ENCODE measurements at regions not wholly inside any gene's neighbourhood (a gene's known extent, or its start where the extent isn't known, plus 50 kb on each side); places are given as distances from the start of the nearest gene placed in this dataset.

GRCh38 chr17:54451051-54451450 lies 449.6 kb upstream of the TOM1L1 start:
- intact Hi-C loops (cut with micrococcal nuclease; ENCODE audit: unreplicated experiment) (no loop called here), in situ Hi-C loops (cut with HindIII; ENCODE audit: extremely low pct_ligation_motif_present, low pct_unique_long_range_greater_than_20kb) (no loop called here)
- Histone ChIP-seq H3K9me3 (ENCODE audit: low read length) (peaks cover 81% of the 10 kb centered on the region), H3K4me2 (ENCODE audit: low read depth, low read length) (no peak overlapping the region), H2AFZ (ENCODE audit: low read length) (no peak overlapping the region), H3K4me1 (ENCODE audit: insufficient read depth, low read length) (no peaks in the 10 kb centered on the region), H3K27me3 (ENCODE audit: control insufficient read depth in 1 of 2, insufficient read depth in 2 of 2, low read length in 2 of 2) (no peaks in the 10 kb centered on the region), H3K36me3 (replicated peaks in 1 of 2; ENCODE audit: control insufficient read depth in 1 of 2, insufficient read depth in 2 of 2, low read length in 2 of 2) (no peaks in the 10 kb centered on the region), H3K79me2 (ENCODE audit: insufficient read depth, low read length) (no peaks in the 10 kb centered on the region), H4K20me1 (ENCODE audit: insufficient read depth, low read length) (no peaks in the 10 kb centered on the region), H3K9ac (ENCODE audit: insufficient read depth, low read depth, low read length) (no peak overlapping the region), H3K4me3 (replicated peaks in 1 of 3; ENCODE audit: insufficient read depth in 1 of 3, low read depth in 2 of 3, low read length in 3 of 3) (no peak overlapping the region), H3K27ac (ENCODE audit: extremely low read length, insufficient read depth, low read length) (no peak overlapping the region)
- POLR2A ChIA-PET = no interaction called here
- WGBS (ENCODE audit: low lambda C conversion rate) = 0% methylated on average over 1 of the region's 1 CpG
- CTCF ChIA-PET (ENCODE audit: low intra/inter-chr PET ratio, low total read pairs) = no interaction called here
- FAIRE-seq (no peak), DNase-seq (ENCODE audit: low spot score) (no peak), ATAC-seq (no peak)
- no TSS peak for BruUV-seq (replicated peaks)
- TF ChIP-seq NFRKB (IDR thresholded peaks at IDR 0.05) (no peak), PHF20 (CRISPR knock-in tag; IDR thresholded peaks at IDR 0.05) (no peak), KLF12 (CRISPR knock-in tag; IDR thresholded peaks at IDR 0.05; ENCODE audit: borderline replicate concordance) (no peak), ZNF317 (CRISPR knock-in tag; IDR thresholded peaks at IDR 0.05) (no peak), ZSCAN21 (CRISPR knock-in tag; IDR thresholded peaks at IDR 0.05; ENCODE audit: borderline replicate concordance) (no peak), ZBTB1 (CRISPR knock-in tag; IDR thresholded peaks at IDR 0.05; ENCODE audit: borderline replicate concordance) (no peak), ZNF776 (CRISPR knock-in tag; IDR thresholded peaks at IDR 0.05) (no peak)

GRCh38 chr17:54452666-54453348 lies 447.8 kb upstream of the TOM1L1 start:
- in situ Hi-C loops (cut with HindIII; ENCODE audit: extremely low pct_ligation_motif_present, low pct_unique_long_range_greater_than_20kb) (no loop called here), intact Hi-C loops (cut with micrococcal nuclease; ENCODE audit: unreplicated experiment) (no loop called here)
- no peak for ATAC-seq
- H3K9me3 ChIP-seq (ENCODE audit: low read length) = peaks cover 89% of the 10 kb centered on the region
- H3K27ac ChIP-seq (ENCODE audit: extremely low read length, insufficient read depth, low read length) = no peak overlapping the region
- no peak overlapping the region for H3K4me3 ChIP-seq (replicated peaks in 1 of 3; ENCODE audit: insufficient read depth in 1 of 3, low read depth in 2 of 3, low read length in 3 of 3)
- no peak for FAIRE-seq
- no peak overlapping the region for H3K4me2 ChIP-seq (ENCODE audit: low read depth, low read length)
- no peaks in the 10 kb centered on the region for H3K79me2 ChIP-seq (ENCODE audit: insufficient read depth, low read length)
- no peaks in the 10 kb centered on the region for H4K20me1 ChIP-seq (ENCODE audit: insufficient read depth, low read length)
- H3K4me1 ChIP-seq (ENCODE audit: insufficient read depth, low read length) = no peaks in the 10 kb centered on the region
- POLR2A ChIA-PET = no interaction called here
- WGBS (ENCODE audit: low lambda C conversion rate) = under 1% methylated on average over 6 of the region's 6 CpGs
- BruUV-seq (replicated peaks) = no TSS peak
- no peaks in the 10 kb centered on the region for H3K36me3 ChIP-seq (replicated peaks in 1 of 2; ENCODE audit: control insufficient read depth in 1 of 2, insufficient read depth in 2 of 2, low read length in 2 of 2)
- TF ChIP-seq ZMAT5 (CRISPR knock-in tag; IDR thresholded peaks at IDR 0.05; ENCODE audit: borderline replicate concordance, low read depth) (no peak), MYC (CRISPR knock-in tag; IDR thresholded peaks at IDR 0.05; ENCODE audit: borderline replicate concordance) (no peak), ZFP36L2 (CRISPR knock-in tag; IDR thresholded peaks at IDR 0.05) (no peak), RBM39 (IDR thresholded peaks at IDR 0.05; ENCODE audit: low read depth, low read length, poor library complexity, severe bottlenecking) (no peak), NFATC3 (CRISPR knock-in tag; IDR thresholded peaks at IDR 0.05) (no peak), TFDP2 (CRISPR knock-in tag; IDR thresholded peaks at IDR 0.05) (no peak), LBX2 (CRISPR knock-in tag; IDR thresholded peaks at IDR 0.05; ENCODE audit: borderline replicate concordance) (no peak), ZNF678 (CRISPR knock-in tag; IDR thresholded peaks at IDR 0.05) (no peak)
- no peak overlapping the region for H3K9ac ChIP-seq (ENCODE audit: insufficient read depth, low read depth, low read length)
- H2AFZ ChIP-seq (ENCODE audit: low read length) = no peak overlapping the region
- CTCF ChIA-PET (ENCODE audit: low intra/inter-chr PET ratio, low total read pairs) = no interaction called here
- H3K27me3 ChIP-seq (ENCODE audit: control insufficient read depth in 1 of 2, insufficient read depth in 2 of 2, low read length in 2 of 2) = no peaks in the 10 kb centered on the region
- DNase-seq (ENCODE audit: low spot score) = no peak
